ENCODE measurements at regions not wholly inside any gene's neighbourhood (a gene's known extent, or its start where the extent isn't known, plus 50 kb on each side); places are given as distances from the start of the nearest gene placed in this dataset.

DNA sequence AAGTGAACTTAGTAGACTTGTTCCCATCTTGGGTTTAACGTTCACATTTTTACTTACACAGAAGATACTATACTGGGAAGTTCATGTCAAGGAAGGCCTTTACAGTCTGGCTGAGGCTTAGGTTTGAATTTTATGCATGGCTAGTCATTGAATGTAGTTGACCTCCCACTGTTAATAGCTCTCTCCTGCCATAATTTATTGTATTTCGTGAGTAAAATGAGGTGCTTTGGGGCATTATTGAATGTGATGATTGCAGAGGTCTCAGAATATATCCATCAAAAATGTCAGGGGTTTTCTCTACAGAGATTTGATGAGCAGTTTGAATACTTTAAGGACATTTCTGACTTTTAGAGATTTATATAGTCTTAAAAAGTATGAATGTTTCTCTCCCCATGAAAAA is 356.6 kb upstream of the GRM7 start:
- no peak for DNase-seq (ENCODE audit: low spot score)

DNA sequence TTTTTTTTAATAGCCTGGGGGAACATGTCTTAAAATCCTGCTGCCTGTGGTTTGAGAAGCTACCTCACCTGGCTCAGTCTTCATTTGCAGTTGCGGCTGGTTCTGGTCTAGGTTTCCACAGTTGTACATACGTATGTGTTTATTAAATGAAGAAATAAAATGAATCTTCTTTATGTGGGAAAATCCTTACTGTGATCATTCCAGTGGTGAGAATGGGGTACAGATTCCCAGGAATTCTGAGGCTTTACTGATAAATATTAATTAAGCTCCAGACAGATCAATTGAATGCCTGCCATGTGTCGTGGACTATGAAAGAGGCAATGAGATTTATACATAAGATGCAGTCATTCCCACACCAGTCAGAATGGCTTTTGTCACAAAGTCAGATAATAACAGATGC is 356.1 kb upstream of the GRM7 start:
- DNase-seq (ENCODE audit: low spot score): no peak

DNA sequence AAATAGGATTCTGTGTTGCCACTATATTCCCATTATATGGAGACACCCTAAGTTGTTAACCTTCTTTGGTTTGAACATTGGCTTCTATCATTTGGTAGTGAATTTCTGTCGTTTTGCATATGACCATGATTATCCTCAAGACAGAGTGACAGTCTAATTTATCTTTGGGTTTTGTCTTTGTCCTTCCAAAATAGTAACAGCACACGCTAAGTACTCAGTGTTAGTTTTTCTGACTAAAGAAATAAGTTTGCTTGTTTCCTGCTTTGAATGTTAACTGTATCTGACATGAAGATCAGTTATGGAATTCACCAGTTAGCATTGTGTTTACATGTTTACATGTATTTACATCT is 352.5 kb upstream of the GRM7 start:
- DNase-seq (ENCODE audit: low spot score): no peak

DNA sequence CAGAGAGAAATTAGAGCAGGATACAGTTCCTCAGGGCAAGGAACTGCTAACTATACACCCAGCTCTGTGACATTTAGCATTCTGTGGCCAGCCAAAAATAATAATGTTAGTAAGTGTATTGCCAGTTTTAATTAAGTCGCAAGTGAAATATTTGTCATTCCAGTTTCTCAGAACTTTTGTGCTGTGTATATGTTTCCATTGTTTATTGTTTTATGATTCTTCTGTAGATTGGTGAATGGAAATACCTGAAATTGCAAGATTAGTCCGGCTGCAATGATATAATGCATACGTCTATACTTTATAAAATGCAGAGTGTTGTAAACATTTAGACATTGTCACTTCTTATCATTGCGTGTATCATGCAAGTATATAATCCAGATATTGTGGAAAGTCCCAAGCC is 351.3 kb upstream of the GRM7 start:
- no peak for DNase-seq (ENCODE audit: low spot score)

DNA sequence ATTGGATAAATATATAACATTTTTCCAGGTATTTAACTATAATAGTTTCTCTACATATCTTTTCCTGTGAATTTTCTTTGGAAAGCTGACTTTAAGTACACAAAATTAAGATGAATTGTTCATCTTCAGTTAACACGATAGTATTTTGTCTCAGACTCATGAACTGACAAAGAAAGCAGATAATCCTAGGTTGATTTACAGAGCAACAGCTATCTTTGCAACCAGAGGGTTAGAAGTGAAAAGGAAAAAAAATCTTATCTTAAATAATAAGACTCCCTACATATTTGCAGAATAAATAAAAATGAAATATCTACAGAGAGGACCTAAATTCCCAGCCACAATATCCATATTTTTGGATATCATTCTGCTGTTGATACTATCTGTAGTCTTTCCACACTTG is 350.2 kb upstream of the GRM7 start:
- DNase-seq (ENCODE audit: low spot score): no peak

DNA sequence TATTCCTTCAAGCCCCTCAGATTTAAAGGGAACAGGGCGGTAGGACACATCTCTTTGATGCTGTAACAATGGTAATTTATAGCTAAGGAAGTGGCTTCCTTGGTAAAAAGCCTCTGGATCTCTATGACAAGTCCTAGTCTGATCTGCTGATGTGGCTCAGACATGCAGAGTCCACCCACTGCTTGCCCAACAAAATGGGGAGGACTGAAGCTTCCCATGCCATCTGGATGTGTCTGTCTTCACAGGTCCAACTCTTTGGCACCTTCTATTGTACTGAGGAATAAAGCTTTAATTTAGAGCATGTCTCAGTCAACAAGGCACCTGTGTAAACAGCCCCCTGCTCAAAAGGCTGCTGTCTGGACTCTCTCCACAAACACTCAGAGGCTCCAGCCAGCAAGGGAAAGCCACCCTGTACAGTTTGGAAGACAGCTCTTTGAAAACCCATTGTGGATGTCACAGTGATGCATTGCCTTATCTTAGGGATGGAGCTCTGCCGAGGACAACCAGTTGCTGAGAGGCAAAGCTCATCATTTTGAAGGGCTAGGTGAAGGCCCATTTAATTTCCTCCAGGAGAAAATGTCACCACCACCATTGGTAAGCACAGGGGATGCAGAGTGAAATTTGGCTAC is 348.6 kb upstream of the GRM7 start:
- no peak for DNase-seq (ENCODE audit: low spot score)

DNA sequence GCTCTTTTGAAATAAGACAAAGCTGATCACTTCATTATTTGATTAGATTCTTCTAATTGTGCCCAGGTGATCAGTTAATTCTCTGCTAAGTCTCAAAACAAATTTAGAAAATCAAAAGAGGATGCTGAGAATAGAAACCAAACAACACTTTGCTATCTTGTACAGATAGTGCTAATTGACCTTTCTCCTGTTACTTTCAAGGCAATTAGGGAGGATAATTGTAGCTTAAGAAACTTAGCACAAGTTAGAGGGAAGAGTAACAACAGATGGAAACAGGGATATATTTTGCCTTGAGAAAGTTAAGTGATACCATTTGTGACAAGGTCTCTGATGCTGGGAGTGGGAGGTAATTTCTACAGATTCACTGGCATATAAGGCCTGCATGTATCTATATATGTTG is 344.8 kb upstream of the GRM7 start:
- no peak for DNase-seq (ENCODE audit: low spot score)

DNA sequence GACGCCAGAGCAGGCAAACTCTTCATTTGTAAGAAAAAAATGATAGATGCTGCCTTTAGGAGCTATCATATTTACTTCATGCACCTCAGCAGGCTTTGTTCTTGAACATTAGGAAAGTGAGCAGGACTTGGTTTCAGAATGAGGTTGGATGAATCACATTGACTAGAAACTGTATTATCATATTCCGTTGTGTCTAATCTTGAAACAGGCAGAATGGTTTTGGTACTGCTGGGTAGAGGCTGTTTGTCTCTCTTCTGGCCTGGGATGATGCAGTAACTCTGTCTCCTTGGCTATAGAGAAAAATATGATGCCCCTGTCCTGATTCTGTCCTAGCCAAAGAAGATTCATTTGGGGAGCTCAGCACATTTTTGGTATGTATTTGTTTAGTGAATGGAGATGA is 344.2 kb upstream of the GRM7 start:
- DNase-seq (ENCODE audit: low spot score): no peak

DNA sequence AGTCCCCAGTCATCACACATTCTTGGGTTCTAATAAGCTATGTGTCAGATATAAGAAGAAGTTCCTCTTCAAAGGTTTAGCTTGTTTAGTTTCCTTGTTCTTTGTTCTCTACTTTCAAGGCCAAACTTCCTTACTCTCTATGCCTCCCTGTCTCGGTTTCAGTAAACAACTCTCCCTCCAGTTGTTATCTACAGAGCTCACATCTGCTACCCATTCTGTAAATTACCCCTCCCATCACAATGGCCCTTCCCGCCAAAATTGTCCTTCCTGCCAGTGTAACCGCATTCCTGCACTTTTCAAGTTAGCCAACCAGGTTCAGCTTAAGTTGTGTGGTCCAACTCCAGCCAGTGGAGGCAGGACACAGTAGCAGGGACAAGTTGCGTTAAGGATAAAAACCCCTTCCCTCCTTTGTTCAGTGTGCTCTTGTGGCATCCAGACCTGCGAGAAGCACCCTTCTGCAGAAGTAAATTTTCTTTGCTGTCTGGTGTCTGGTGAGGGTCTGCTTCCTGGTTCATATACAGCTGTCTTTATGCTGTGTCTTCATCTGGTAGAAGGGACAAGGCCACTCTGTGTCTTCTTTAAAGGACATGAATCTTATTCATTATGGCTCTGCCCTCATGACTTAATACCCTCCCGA is 342.1 kb upstream of the GRM7 start:
- DNase-seq (ENCODE audit: low spot score): no peak

DNA sequence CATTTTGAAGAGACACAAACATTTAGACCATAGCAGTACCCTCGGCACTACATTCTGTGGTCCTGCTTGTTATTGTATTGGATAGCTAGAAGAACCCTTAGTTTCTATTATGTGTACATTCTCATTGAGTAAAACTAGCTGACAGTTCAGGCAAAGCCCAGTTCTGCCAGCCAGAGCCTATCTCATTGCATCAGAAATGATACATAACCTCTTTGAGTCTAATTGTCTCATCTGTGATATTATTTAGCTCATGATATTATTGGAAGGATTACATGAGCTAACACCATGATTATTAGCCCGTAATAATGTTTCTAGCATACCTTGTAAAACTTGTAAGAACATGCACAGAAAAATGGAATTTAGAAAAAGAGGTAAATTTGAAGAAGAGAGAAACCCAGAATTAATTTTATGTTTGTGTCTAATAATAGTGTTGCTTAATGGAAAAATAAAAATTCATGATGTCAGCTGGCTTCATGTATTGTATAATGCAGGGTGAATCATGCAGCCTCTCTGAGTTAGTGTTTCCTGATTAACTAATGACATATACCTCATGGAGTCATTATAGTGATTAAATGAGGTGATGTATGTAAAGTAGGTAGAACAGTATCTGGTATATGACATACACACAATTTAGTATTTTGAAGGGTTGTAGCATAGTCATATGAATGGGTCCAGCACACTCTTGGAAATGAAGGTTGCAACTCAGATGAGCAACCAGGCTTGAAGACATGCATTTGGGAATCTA is 339.4 kb upstream of the GRM7 start:
- DNase-seq (ENCODE audit: low spot score): no peak

DNA sequence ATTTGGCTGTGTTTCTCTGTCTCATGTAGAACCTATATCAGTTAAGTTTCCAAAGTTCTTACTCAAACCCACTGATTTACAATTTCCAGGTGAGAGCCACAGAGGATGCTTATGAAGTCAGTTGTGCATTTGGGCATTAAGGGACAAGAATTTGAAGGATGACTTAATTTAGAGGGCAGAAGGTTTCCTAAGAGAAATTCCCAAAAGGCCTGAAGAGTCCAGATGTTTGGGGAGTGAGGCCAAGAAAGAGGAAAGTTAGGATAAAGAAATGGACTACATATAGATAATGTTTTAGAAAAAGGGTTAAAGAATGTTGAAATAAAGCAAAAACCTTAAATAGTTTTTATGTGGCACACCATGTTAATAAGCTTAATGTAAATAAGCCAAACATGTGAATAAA is 338.7 kb upstream of the GRM7 start:
- DNase-seq (ENCODE audit: low spot score): no peak

DNA sequence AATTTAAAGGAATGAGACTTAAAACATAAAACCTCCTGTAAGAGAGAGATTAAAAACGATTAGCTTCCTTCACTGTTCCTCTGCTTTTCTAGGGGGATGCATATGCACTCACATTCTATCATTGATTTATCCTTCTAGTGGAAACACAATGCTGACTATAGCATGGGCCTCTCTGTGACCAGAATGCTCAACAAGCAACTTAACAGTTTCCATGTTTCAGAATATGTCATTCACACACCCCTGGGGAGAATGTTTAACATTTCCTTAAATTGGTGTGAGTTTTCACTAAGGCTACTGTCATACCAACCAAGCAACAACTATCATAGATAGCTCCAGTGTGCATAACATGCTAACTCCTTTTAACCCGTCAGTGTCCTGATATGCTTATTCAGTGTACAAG is 337.9 kb upstream of the GRM7 start:
- DNase-seq (ENCODE audit: low spot score): no peak

DNA sequence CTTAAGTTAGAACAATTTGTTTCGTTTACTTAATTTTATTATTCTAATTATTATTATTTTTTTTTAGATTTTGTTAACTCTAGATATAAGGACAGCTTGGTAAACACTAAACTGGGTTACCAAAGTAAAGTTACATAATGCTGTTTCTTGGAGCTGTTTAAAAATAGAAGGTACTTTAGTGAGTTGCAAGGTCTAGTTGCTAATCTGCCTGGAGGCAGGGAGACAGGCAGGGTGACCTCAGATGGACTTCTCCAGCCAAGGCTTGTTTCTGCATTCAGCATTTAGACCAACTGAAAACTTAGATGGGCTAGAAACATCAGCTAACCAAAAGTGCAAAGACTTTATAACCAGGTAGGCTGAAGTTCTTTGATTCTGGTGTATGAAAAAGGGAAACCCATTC is 336.4 kb upstream of the GRM7 start:
- no peak for DNase-seq (ENCODE audit: low spot score)

DNA sequence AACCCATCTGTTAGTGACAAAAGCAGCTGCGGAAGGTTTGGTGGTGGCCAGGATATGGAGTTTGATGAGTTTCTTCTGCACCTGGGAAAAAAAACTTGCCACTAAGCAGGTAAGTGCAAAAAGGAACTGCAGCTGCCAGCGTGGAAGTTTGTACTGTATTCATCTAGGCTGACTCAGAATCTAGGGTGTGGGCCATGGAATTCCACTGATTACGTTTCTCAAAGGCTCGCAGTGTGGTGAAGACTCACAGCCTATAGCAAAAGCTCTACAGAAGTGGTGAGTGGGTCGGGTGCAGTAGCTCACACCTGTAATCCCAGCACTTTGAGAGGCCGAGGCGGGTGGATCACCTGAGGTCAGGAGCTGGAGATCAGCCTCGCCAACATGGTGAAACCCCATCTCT is 334.6 kb upstream of the GRM7 start:
- DNase-seq (ENCODE audit: low spot score): no peak

DNA sequence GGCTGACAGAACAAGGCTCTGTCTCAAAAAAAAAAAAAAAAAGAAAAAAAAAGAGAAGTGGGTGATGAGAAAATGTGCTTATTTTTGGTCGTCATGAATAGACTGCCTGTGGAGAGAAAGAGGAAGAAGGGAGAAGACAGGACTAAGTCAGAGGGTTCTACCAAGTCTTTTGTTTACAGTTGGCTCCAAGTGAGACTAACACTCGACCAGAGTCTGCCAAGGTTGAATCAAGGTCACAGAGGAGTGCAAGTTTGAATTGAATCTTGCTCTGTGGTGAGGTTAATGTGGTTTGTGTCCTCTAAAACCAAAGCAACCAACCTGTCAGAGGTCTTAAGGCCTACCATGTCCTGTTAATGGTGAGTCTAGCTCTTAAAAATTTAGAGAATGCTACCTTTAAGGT is 334.1 kb upstream of the GRM7 start:
- DNase-seq (ENCODE audit: low spot score): no peak

DNA sequence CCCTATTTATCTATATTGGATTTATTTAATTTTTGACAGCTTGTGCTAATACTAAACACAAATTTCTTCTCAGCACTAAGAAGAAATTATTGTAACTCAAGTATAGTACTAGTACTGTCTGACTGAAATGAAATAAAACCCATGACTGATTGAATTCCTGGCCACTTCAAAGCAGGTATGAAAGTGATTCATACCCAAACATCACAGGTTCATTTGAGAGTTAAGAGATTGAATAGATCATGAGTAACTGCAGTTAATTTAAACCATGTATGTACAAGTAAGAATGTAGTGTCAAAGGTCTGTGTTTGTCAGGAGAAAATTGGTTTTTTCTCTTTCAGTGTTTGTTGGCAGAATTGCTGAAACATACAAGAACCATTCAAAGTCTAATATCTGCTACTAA is 332.0 kb upstream of the GRM7 start:
- DNase-seq (ENCODE audit: low spot score): no peak

DNA sequence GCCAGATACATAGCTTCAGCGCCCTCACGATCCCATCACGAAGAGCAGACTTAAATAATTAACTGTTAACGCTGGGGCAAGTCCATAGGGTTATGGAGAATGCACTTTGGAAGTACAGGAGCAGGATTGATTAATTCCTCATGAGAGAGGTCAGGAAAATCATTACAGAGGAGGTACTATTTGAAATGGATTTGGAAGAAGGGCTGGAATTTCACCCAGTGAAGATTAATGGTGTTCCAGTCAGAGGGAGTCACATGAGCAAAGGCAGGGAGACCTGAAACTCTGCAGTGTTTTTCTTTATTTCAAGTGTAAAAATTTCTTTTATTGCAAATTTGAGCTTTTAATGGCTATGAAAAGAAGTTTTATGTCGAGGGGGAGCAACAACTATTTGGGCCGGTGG is 329.8 kb upstream of the GRM7 start:
- no peak for DNase-seq (ENCODE audit: low spot score)

DNA sequence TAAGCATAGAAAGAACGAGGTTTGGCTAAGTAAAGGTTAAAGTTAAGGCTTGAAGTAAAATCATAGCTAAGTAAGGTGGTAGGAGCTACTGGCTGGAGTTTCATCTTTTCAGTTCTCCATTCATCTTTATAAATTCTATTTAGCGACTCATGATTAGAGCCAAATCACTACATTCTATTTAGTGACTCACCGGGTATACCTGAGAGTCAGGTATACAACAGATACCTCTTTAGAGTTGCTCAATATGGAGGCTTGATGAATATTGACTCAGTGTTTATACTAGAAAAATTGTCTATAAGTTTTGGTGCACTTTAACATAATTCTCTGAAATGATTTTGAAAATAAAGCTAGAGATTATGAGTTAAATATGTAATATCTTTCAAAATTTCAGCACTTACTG is 328.8 kb upstream of the GRM7 start:
- DNase-seq (ENCODE audit: low spot score): no peak

DNA sequence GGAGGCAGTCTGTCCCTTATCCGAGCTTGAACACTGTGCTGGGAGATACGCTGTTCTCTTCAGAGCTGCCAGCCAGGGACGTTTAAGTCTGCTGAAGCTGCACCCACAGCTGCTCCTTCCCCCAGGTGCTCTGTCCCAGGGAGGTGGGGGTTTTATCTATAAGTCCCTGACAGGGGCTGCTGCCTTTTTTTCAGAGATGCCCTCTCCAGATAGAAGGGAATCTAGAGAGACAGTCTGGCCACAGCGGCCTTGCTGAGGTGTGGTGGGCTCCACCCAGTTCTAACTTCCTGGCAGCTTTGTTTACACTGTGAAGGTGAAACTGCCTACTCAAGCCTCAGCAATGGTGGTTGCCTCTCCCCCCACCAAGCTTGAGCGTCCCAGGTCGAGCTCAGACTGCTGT is 319.9 kb upstream of the GRM7 start:
- DNase-seq (ENCODE audit: low spot score): peak; percentile 11

DNA sequence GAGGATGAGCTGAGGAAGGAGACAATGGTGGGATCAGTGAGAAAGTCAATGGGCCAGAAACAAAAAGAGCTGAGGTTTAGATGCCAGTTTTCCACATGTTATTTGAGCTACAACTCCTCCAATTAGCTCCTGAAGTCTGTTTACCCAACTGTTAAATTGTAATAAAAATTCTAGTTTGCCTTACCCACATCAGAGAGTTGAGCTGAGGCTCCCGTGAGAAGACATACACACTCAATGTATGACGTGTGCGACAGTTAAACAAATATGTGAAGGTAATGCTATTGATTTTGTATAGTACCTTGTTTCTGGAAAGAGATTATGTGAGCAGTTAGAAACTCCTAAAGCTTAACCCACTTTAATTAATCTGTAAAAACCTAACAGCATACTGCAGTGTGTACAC is 318.1 kb upstream of the GRM7 start:
- no peak for DNase-seq (ENCODE audit: low spot score)

DNA sequence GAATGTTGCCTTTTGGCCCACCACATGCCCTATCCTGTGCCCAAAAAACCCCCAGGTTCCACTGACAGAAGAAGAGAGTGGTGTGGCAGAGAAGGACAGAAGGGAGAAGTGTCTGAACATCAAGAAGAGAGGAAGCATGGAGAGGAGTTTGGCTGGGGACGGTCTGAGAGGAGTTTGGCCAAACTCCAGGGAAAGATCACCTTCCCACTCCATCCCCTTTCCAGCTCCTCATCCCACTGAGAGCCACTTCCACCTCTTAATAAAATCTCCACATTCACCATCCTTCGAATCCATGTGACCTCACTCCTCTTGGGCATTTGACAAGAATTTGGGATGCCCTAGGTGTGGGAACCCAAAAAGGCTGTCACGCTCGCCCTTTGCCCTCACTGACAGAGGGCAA is 311.6 kb upstream of the GRM7 start:
- DNase-seq (ENCODE audit: low spot score): no peak

DNA sequence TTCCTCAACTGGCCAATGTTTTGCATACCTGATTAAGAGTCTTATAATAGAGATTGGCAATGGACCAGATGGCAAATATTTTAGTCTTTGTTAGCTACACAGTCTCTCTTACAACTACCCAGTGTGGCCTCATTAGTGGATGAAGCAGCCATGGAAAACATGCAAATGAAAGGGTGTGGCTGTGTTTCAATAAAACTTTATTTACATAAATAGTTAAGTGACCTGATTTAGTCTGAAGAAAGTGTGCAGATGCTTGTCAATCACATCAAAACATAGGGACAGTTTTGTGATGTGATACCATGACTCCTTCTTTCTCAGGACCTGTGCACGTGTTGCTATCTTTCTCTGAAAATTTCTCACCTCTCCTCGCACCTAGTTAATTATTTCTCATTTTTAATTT is 309.8 kb upstream of the GRM7 start:
- DNase-seq (ENCODE audit: low spot score): no peak

DNA sequence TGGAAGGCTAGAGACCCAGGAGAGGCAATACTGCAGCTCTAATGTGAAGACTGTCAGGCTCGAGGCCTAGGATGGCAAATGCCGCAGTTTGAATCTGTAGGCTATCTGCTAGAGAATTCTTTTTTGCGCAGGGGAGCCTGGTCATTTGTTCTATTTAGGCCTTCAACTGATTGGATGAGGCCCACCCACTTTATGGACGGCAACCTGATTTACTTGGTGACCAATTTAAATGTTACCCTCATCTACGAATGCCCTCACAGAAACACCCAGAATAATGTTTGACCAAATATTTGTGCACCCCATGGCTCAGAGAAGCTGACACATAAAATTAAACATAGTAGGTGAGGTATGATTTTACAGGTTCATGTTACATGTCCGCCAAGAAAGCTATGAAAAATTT is 300.7 kb upstream of the GRM7 start:
- no peak for DNase-seq (ENCODE audit: low spot score)

DNA sequence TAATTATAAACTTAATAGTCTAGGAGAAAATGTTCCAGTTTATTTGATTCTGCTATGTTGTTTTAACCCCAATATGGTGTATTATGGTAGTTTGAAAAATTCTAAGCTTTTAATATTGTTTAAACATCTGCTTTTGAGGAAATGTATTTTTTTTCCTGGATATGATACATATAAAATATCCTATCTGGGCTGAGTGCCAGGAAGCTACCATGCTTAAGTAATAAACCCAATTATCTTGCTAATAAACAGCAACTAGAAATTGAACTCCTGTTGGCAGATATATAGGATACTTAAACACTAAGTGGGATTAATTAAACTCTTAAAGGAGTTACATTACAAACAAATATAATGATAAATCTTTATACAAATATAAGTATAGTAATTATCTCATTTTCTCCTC is 293.7 kb upstream of the GRM7 start:
- DNase-seq (ENCODE audit: low spot score): no peak

Measured in HT-29 (cell line).